SU-DHL-6 (cell line): ENCODE measurements at regions not wholly inside any gene's neighbourhood (a gene's known extent, or its start where the extent isn't known, plus 50 kb on each side); places are given as distances from the start of the nearest gene placed in this dataset.

Source experiments
- CTCF ChIP-seq: fragments of 200-600 bp; sonication (generic); IDR thresholded peaks from one replicate; pipeline ENCODE4 v1.5.1; 2017; ENCODE audit warnings: antibody characterized with exemption, mild to moderate bottlenecking, low read length, moderate library complexity; ENCODE audit not compliant: insufficient read depth, poor library complexity, severe bottlenecking
- EZH2phosphoT487 ChIP-seq: fragments of 200-600 bp; sonication (generic), shearing (Covaris generic); conservative IDR thresholded peaks from 2 replicates; pipeline ENCODE4 v1.6.1; 2018; ENCODE audit warnings: mild to moderate bottlenecking, antibody characterized with exemption, low read length, moderate library complexity, mixed read lengths

GRCh38 chr16:49048557-49048956 lies 233.1 kb downstream of the CBLN1 start:
- no peak for TF ChIP-seq EZH2phosphoT487
- TF ChIP-seq CTCF: no peak
